PC-3 (cell line): ENCODE measurements at regions not wholly inside any gene's neighbourhood (a gene's known extent, or its start where the extent isn't known, plus 50 kb on each side); places are given as distances from the start of the nearest gene placed in this dataset.

Experiments used
- ATAC-seq: fragments of 200-7000 bp; cut with Tn5 transposase; 2 replicates; pipeline ENCODE4 v1.9.1; 2020; ENCODE audit warnings: mild to moderate bottlenecking, moderate library complexity
- BruUV-seq: library from RNA; stranded (reverse); fragments of 400-500 nt; replicated peaks from 2 replicates; lab custom pipeline; 2021; lab: Mats Ljungman, UMichigan
- CTCF ChIA-PET: fragments of 300-600 bp; sonication (Branson Sonifier 250); formaldehyde crosslinking; loops from one replicate; lab custom pipeline; 2022; ENCODE audit warnings: antibody characterized with exemption; lab: Charles Lee
- POLR2A ChIA-PET: fragments of 300-600 bp; sonication (Branson Sonifier 250); formaldehyde crosslinking; loops from one replicate; lab custom pipeline; 2022; ENCODE audit warnings: antibody characterized with exemption; ENCODE audit not compliant: unreplicated experiment; lab: Charles Lee
- DNase-seq: peaks from one replicate; pipeline ENCODE4 v3.0.0-alpha.2; 2015
- H2AFZ ChIP-seq: fragments of 300-600 bp; sonication (generic); 2 replicates; pipeline ENCODE4 v1.6.0; 2016; ENCODE audit warnings: antibody characterized with exemption, low read length
- H3F3A ChIP-seq: fragments of 300-600 bp; sonication (generic); one replicate; pipeline ENCODE4 v1.6.0; 2017; ENCODE audit warnings: antibody characterized with exemption, low read length, control low read depth, mild to moderate bottlenecking; ENCODE audit not compliant: unreplicated experiment
- H3K27ac ChIP-seq: fragments of 300-600 bp; sonication (generic); 2 replicates; pipeline ENCODE4 v1.5.1; 2016; ENCODE audit warnings: mild to moderate bottlenecking, low read length
- H3K27me3 ChIP-seq: fragments of 300-600 bp; sonication (generic); 2 replicates; pipeline ENCODE4 v1.6.1; 2016; ENCODE audit warnings: low read length, mixed read lengths
- H3K36me3 ChIP-seq: fragments of 300-600 bp; sonication (generic); 2 replicates; pipeline ENCODE4 v1.6.1; 2016; ENCODE audit warnings: low read depth, mixed run types, low read length, mixed read lengths
- H3K4me1 ChIP-seq: fragments of 300-600 bp; sonication (generic); 2 replicates; pipeline ENCODE4 v1.5.1; 2016; ENCODE audit warnings: low read length; ENCODE audit not compliant: insufficient read depth
- H3K4me2 ChIP-seq: fragments of 300-600 bp; sonication (generic); 2 replicates; pipeline ENCODE4 v1.6.0; 2016; ENCODE audit warnings: low read length
- H3K4me3 ChIP-seq: fragments of 300-600 bp; sonication (generic); 2 replicates; pipeline ENCODE4 v1.5.1; 2016; ENCODE audit warnings: mild to moderate bottlenecking, low read length, mixed read lengths
- H3K79me2 ChIP-seq: fragments of 300-600 bp; sonication (generic); 2 replicates; pipeline ENCODE4 v1.6.1; 2017; ENCODE audit warnings: low read length, mixed read lengths
- H3K9ac ChIP-seq: fragments of 300-600 bp; sonication (generic); 2 replicates; pipeline ENCODE4 v1.6.0; 2016; ENCODE audit warnings: mild to moderate bottlenecking, low read length
- H3K9me2 ChIP-seq: fragments of 300-600 bp; sonication (generic); replicated peaks from 2 replicates; pipeline ENCODE4 v1.6.1; 2016; ENCODE audit warnings: mixed run types, low read length, mixed read lengths
- H3K9me3 ChIP-seq: fragments of 300-600 bp; sonication (generic); 2 replicates; pipeline ENCODE4 v1.6.1; 2016; ENCODE audit warnings: low read length, mixed read lengths
- H4K20me1 ChIP-seq: fragments of 300-600 bp; sonication (generic); 2 replicates; pipeline ENCODE4 v1.6.1; 2016; ENCODE audit warnings: low read length, mixed read lengths
- CTCF ChIP-seq: fragments of 300-600 bp; sonication (generic); conservative IDR thresholded peaks from 2 replicates; pipeline ENCODE4 v1.5.1; 2017; ENCODE audit warnings: antibody characterized with exemption, low read depth, mild to moderate bottlenecking, low read length
- EZH2 ChIP-seq: fragments of 300-600 bp; sonication (generic); IDR thresholded peaks from one replicate; pipeline ENCODE4 v1.6.1; 2017; ENCODE audit warnings: antibody characterized with exemption, mild to moderate bottlenecking, low read length; ENCODE audit not compliant: unreplicated experiment
- EZH2phosphoT487 ChIP-seq: fragments of 300-600 bp; sonication (generic); IDR thresholded peaks from 2 replicates; pipeline ENCODE4 v1.6.1; 2018; ENCODE audit warnings: mild to moderate bottlenecking, antibody characterized with exemption, low read length, borderline replicate concordance
- intact Hi-C: fragments of 100-400 bp; cut with micrococcal nuclease; formaldehyde crosslinking; loops from 2 replicates; pipeline ENCODE4 v1.9.0; 2023

GRCh38 chr18:30405038-30405437 lies 637.5 kb downstream of the DSC3 start:
- H3K27me3 ChIP-seq, result no peaks in the 10 kb centered on the region
- no peak for DNase-seq
- CTCF ChIA-PET, result no interaction called here
- H4K20me1 ChIP-seq, result no peaks in the 10 kb centered on the region
- no peak overlapping the region for H3K9ac ChIP-seq
- H3K79me2 ChIP-seq, result no peaks in the 10 kb centered on the region
- no TSS peak for BruUV-seq
- no peak for ATAC-seq
- H2AFZ ChIP-seq, result no peak overlapping the region
- POLR2A ChIA-PET, result no interaction called here
- H3K4me1 ChIP-seq, result no peaks in the 10 kb centered on the region
- H3K4me3 ChIP-seq, result no peak overlapping the region
- intact Hi-C loops, result no loop called here
- H3K4me2 ChIP-seq, result no peak overlapping the region
- no peak overlapping the region for H3K27ac ChIP-seq
- H3F3A ChIP-seq, result no peaks in the 10 kb centered on the region
- H3K36me3 ChIP-seq, result no peaks in the 10 kb centered on the region
- TF ChIP-seq EZH2, result no peak
- TF ChIP-seq EZH2phosphoT487, result no peak
- TF ChIP-seq CTCF, result no peak
- H3K9me2 ChIP-seq, result no peaks in the 10 kb centered on the region
- 0 out of 2 replicates have a peak, but pooled peaks cover 4% of the 10 kb centered on the region for H3K9me3 ChIP-seq

GRCh38 chr18:30404422-30404821 lies 638.1 kb downstream of the DSC3 start:
- BruUV-seq, result no TSS peak
- Histone ChIP-seq H2AFZ (no peak overlapping the region), H3K79me2 (no peaks in the 10 kb centered on the region), H3K4me2 (no peak overlapping the region), H3K9ac (no peak overlapping the region), H3K27me3 (no peaks in the 10 kb centered on the region), H3K4me1 (no peaks in the 10 kb centered on the region), H3K9me3 (0 out of 2 replicates have a peak, but pooled peaks cover 2% of the 10 kb centered on the region), H3K36me3 (no peaks in the 10 kb centered on the region), H3K27ac (no peak overlapping the region), H3K4me3 (no peak overlapping the region), H3K9me2 (no peaks in the 10 kb centered on the region), H3F3A (no peaks in the 10 kb centered on the region), H4K20me1 (no peaks in the 10 kb centered on the region)
- POLR2A ChIA-PET, result no interaction called here
- intact Hi-C loops, result no loop called here
- ATAC-seq (no peak), DNase-seq (no peak)
- CTCF ChIA-PET, result no interaction called here
- TF ChIP-seq EZH2 (no peak), CTCF (no peak), EZH2phosphoT487 (no peak)

- BruUV-seq, result no TSS peak
- no peak overlapping the region for H3K4me2 ChIP-seq
- CTCF ChIA-PET, result no interaction called here
- TF ChIP-seq CTCF, result no peak
- TF ChIP-seq EZH2, result no peak
- TF ChIP-seq EZH2phosphoT487, result no peak
- no peaks in the 10 kb centered on the region for H3K4me1 ChIP-seq
- no peak overlapping the region for H2AFZ ChIP-seq
- no peaks in the 10 kb centered on the region for H4K20me1 ChIP-seq
- H3K27me3 ChIP-seq, result no peaks in the 10 kb centered on the region
- H3K36me3 ChIP-seq, result no peaks in the 10 kb centered on the region
- no peaks in the 10 kb centered on the region for H3K79me2 ChIP-seq
- no peak overlapping the region for H3K9ac ChIP-seq
- intact Hi-C loops, result no loop called here
- H3K9me2 ChIP-seq, result no peaks in the 10 kb centered on the region
- POLR2A ChIA-PET, result no interaction called here
- no peaks in the 10 kb centered on the region for H3F3A ChIP-seq
- ATAC-seq (no peak), DNase-seq (no peak)
- no peak overlapping the region for H3K4me3 ChIP-seq
- H3K9me3 ChIP-seq, result no peaks in the 10 kb centered on the region
- H3K27ac ChIP-seq, result no peak overlapping the region
Observed at GRCh38 chr18:30403278-30403677, 639.3 kb downstream of the DSC3 start.
